Gastroesophageal sphincter (tissue), 3 donors: ENCODE measurements at regions not wholly inside any gene's neighbourhood (a gene's known extent, or its start where the extent isn't known, plus 50 kb on each side); places are given as distances from the start of the nearest gene placed in this dataset.

Source experiments
- CTCF ChIP-seq, 4 experiments: fragments of 200-600 bp in 2 of 4; fragments of 450-650 bp in 2 of 4; sonication (generic) in 1 of 4; IDR thresholded peaks; one replicate each; pipeline ENCODE4 v1.5.1; 2017 to 2019; ENCODE audit warnings: antibody characterized with exemption in 4 of 4, mild to moderate bottlenecking in 2 of 4, moderate library complexity in 2 of 4
- EP300 ChIP-seq: sonication (generic); formaldehyde crosslinking; IDR thresholded peaks from one replicate; pipeline ENCODE4 v1.6.1; 2017; ENCODE audit warnings: antibody characterized with exemption, mild to moderate bottlenecking
- POLR2A ChIP-seq, 2 donors: fragments of 450-650 bp; IDR thresholded peaks; one replicate each; pipeline ENCODE4 v1.6.1; 2017; ENCODE audit warnings: antibody characterized with exemption in 2 of 2, mild to moderate bottlenecking in 2 of 2, moderate library complexity in 1 of 2
- POLR2AphosphoS5 ChIP-seq: sonication (generic); formaldehyde crosslinking; IDR thresholded peaks from one replicate; pipeline ENCODE4 v1.6.1; 2017; ENCODE audit warnings: antibody characterized with exemption

GRCh38 chr6:147710890-147711289, 202.4 kb downstream of the SAMD5 start:
- TF ChIP-seq POLR2A (IDR thresholded peaks at IDR 0.05) (no peak), POLR2AphosphoS5 (no peak), CTCF (IDR thresholded peaks at IDR 0.05) (no peak), EP300 (no peak)
